ENCODE measurements at regions not wholly inside any gene's neighbourhood (a gene's known extent, or its start where the extent isn't known, plus 50 kb on each side); places are given as distances from the start of the nearest gene placed in this dataset.

DNA sequence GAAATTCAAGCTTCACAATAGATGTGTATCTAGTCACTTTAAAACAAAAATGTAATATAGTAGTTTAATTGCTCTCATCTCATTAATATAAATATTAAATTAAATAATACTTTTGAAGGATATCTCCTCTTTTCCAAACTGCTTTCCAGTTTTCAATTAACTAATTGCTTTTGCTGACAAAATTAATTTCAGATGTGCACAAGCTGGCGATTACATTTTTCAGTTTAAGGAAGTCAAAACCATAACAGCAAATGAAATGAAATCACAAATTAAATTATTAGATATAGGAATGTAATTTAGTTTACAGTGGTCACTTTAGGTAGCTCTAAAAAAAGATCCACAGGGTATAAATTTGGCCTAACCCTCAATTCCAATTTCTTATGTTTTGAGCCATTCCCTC is 362.1 kb downstream of the SLC6A15 start:
- TF ChIP-seq POLR2AphosphoS5 (IDR thresholded peaks at IDR 0.05; ENCODE audit: low read depth, low read length) (no peak), SIN3A (IDR thresholded peaks at IDR 0.05; ENCODE audit: borderline replicate concordance, insufficient read depth, low read length) (no peak)

All from PFSK-1 (cell line).